ENCODE measurements at regions not wholly inside any gene's neighbourhood (a gene's known extent, or its start where the extent isn't known, plus 50 kb on each side); places are given as distances from the start of the nearest gene placed in this dataset.

DNA sequence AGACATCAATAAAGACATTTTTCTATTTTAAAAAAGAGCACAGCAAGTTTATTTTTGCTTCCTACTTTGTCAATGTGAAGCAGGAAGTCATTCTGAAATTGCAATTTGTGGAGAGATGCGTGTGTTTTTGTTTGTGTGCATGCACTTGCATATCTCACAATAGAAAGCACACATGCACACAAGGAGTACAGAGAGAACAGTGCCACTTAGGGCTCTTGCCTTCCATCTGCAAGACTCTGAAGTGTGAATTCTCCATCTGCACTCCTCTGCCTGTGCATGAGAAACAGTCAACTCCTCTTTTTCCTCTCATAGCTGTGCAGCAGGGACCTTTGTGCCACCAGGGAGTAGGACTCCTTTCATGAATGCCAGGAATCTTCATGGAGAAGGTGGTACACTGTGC, 316.3 kb upstream of the CNR1 start:
- no peak overlapping the region for H3K27ac ChIP-seq (ENCODE audit: low read depth, low read length)
- no peak overlapping the region for H3K9ac ChIP-seq (ENCODE audit: low read length)
- H3K27me3 ChIP-seq (ENCODE audit: low read length) = no peaks in the 10 kb centered on the region
- no peaks in the 10 kb centered on the region for H4K20me1 ChIP-seq (ENCODE audit: low read depth, low read length)
- H3K9me2 ChIP-seq (replicated peaks; ENCODE audit: insufficient read depth, low read length) = no peaks in the 10 kb centered on the region
- no peaks in the 10 kb centered on the region for H3K36me3 ChIP-seq (ENCODE audit: low read length)
- TF ChIP-seq EZH2phosphoT487 (conservative IDR thresholded peaks at IDR 0.05; ENCODE audit: low read length) (no peak), CTCF (IDR thresholded peaks at IDR 0.05; ENCODE audit: insufficient read depth, low read length, poor library complexity, severe bottlenecking) (no peak)
- H3K79me2 ChIP-seq (ENCODE audit: insufficient read depth, low read length) = no peaks in the 10 kb centered on the region
- H3K9me3 ChIP-seq (ENCODE audit: insufficient read depth, low read length) = peaks cover 3% of the 10 kb centered on the region; the same call in 1 of the 2 replicates
- no peaks in the 10 kb centered on the region for H3F3A ChIP-seq (ENCODE audit: insufficient read depth)
- H2AFZ ChIP-seq (ENCODE audit: low read depth, low read length, severe bottlenecking) = no peak overlapping the region
- no peak overlapping the region for H3K4me3 ChIP-seq (ENCODE audit: insufficient read depth, low read length, poor library complexity, severe bottlenecking)
- H3K4me2 ChIP-seq (ENCODE audit: low read depth, low read length, poor library complexity, severe bottlenecking) = no peak overlapping the region

- H3K4me2 ChIP-seq (ENCODE audit: low read depth, low read length, poor library complexity, severe bottlenecking) = no peak overlapping the region
These were observed 315.4 kb upstream of the CNR1 start for GRCh38 chr6:88481519-88481918.

DNA sequence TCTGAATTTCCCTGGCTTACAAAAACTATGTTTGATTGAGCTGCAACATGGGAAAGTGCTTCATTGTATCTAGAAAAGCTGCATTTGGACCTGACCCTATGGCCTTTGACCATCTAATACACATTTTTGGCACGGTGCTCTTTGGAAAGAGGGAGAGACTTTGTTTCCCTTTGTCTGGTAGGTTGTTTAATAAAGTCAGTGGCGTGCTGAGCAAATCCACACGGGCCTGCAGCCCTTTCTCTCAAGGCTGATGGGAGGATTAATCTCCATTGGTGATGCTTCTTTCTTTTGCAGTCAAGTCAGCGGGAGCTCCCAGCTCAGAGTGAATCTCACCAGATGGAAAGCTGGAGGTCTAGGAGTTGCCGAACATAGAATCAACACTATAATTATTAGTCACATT, 314.7 kb upstream of the CNR1 start:
- Histone ChIP-seq H3K4me3 (ENCODE audit: insufficient read depth, low read length, poor library complexity, severe bottlenecking) (no peak overlapping the region), H3F3A (ENCODE audit: insufficient read depth) (no peaks in the 10 kb centered on the region), H3K27me3 (ENCODE audit: low read length) (no peaks in the 10 kb centered on the region), H2AFZ (ENCODE audit: low read depth, low read length, severe bottlenecking) (no peak overlapping the region), H4K20me1 (ENCODE audit: low read depth, low read length) (no peaks in the 10 kb centered on the region), H3K9me3 (ENCODE audit: insufficient read depth, low read length) (peaks cover 9% of the 10 kb centered on the region; the same call in 1 of the 2 replicates), H3K9ac (ENCODE audit: low read length) (no peak overlapping the region), H3K9me2 (replicated peaks; ENCODE audit: insufficient read depth, low read length) (no peaks in the 10 kb centered on the region), H3K27ac (ENCODE audit: low read depth, low read length) (no peak overlapping the region), H3K4me2 (ENCODE audit: low read depth, low read length, poor library complexity, severe bottlenecking) (no peak overlapping the region), H3K36me3 (ENCODE audit: low read length) (no peaks in the 10 kb centered on the region), H3K79me2 (ENCODE audit: insufficient read depth, low read length) (no peaks in the 10 kb centered on the region)
- no peak for TF ChIP-seq CTCF (IDR thresholded peaks at IDR 0.05; ENCODE audit: insufficient read depth, low read length, poor library complexity, severe bottlenecking)
- no peak for TF ChIP-seq EZH2phosphoT487 (conservative IDR thresholded peaks at IDR 0.05; ENCODE audit: low read length)

More at GRCh38 chr6:88481519-88481918, 315.4 kb upstream of the CNR1 start:
- Histone ChIP-seq H3F3A (ENCODE audit: insufficient read depth) (no peaks in the 10 kb centered on the region), H3K9me3 (ENCODE audit: insufficient read depth, low read length) (peaks cover 9% of the 10 kb centered on the region; the same call in 1 of the 2 replicates), H3K4me3 (ENCODE audit: insufficient read depth, low read length, poor library complexity, severe bottlenecking) (no peak overlapping the region), H3K27ac (ENCODE audit: low read depth, low read length) (no peak overlapping the region), H3K27me3 (ENCODE audit: low read length) (no peaks in the 10 kb centered on the region), H3K79me2 (ENCODE audit: insufficient read depth, low read length) (no peaks in the 10 kb centered on the region), H2AFZ (ENCODE audit: low read depth, low read length, severe bottlenecking) (no peak overlapping the region), H3K36me3 (ENCODE audit: low read length) (no peaks in the 10 kb centered on the region), H3K9ac (ENCODE audit: low read length) (no peak overlapping the region), H3K9me2 (replicated peaks; ENCODE audit: insufficient read depth, low read length) (no peaks in the 10 kb centered on the region), H4K20me1 (ENCODE audit: low read depth, low read length) (no peaks in the 10 kb centered on the region)
- TF ChIP-seq EZH2phosphoT487 (conservative IDR thresholded peaks at IDR 0.05; ENCODE audit: low read length) (no peak), CTCF (IDR thresholded peaks at IDR 0.05; ENCODE audit: insufficient read depth, low read length, poor library complexity, severe bottlenecking) (no peak)
